HG03196 (cell line): ENCODE measurements at regions not wholly inside any gene's neighbourhood (a gene's known extent, or its start where the extent isn't known, plus 50 kb on each side); places are given as distances from the start of the nearest gene placed in this dataset.

Source experiments
- ATAC-seq: cut with Tn5 transposase; IDR thresholded peaks from one replicate; pipeline ENCODE4 v1.9.1; 2021; ENCODE audit not compliant: unreplicated experiment

DNA sequence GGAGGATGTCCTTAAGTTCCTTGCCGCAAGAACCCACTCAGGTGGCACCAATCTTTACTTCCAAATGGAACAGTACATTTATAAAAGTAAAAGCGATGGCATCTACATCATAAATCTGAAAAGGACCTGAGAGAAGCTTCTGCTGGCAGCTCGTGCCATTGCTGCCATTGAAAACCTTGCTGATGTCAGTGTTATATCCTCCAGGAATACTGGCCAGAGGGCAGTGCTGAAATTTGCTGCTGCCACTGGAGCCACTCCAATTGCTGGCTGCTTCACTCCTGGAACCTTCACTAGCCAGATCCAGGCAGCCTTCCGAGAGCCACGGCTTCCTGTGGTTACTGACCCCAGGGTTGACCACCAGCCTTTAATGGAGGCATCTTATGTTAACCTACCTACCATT is 191.7 kb downstream of the TRIM27 start:
- no peak for ATAC-seq

DNA sequence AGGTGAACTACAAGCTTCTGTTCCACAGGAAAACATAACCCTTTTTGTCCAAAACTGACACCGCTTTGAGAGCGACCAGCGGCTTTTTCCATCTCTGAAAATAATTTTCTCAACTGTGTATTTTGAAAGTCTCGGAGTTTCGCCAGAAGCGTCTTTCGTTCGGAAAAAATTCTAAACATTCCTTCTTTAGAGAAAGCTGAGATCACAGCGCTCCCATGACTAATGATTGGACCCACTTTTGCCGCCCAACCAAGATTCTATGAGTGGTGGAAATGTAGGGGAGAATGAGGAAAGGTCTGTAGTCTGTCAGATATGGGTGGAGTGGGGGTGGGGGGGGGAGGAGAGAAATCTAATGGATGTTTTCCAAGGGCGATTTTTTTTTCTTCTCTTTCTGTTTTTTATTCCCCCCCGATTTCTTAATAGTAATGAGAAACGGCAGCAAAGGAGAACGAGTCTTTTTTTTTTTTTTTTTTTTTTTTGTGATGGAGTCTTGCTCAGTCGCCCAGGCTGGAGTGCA is 189.3 kb downstream of the TRIM27 start:
- ATAC-seq, result no peak

GRCh38 chr6:28736121-28736520 is 187.7 kb downstream of the TRIM27 start:
- no peak for ATAC-seq

DNA sequence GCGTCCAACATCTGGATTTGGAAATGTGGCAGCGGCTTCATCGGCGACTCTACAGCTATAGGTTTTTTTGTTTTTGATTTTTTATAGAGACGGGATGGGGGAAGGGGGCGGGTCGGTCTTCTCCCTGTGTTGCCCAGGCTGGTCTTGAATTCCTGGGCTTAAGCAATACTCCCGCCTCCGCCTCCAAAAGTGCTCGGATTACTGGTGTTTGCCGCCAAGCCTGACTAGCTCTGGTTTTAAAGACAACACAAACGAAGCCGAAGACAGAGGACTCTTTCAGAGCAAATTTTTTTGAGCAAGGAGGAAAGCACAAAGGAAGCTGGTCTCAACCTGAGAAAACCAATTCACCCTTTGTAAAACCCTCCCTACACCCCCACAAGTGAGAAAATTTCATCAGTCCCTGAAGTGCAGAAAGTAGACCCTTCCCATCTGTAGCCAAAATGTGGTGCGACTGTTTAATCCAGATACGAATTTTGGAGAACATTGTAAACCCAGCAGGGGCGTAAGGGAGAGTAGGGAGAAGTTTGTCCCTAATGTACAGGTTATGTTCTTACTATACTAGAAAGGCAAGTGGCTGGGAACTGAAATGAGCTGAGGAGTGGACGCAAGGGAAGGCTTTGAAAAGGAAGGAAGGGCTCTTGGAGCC is 185.9 kb downstream of the TRIM27 start:
- ATAC-seq, result no peak

DNA sequence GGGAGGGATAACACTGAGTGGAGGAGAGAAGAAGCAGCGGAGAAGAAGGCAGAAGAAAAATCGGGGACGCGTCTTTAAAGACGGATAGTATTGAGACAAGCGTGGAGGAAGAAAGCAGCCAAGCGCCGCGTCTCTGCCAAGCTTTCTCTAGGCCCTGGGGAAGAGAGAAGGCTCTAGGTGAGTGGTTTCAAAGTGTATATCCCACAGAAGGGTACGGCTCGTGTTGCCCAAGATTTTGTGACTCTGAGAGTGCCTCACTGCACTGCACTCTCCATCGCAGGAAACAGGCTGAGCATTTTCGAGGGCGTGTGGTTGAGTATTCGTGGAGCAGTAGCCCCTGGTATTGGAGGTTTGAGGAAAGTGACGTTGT is 185.4 kb downstream of the TRIM27 start:
- no peak for ATAC-seq

DNA sequence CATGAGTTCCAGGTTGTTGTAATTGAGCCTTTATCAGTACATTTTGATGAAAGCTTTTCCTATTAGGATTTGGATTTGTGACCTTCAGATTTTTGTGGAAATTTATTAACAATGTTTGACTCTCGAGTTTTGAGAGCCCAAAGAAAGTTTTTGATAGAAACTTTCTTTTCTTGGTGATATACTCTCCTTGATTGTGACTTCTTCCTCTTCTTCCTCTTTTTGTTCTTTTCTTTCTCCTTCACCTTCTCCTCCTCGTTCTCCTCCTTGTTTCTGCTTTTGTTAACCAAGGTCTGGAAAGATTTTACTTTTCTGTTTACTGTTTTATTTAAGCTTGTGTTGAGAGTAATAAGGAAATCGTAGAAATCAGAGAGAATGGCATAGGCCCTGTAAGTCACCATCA is 182.4 kb downstream of the TRIM27 start:
- ATAC-seq, result no peak

DNA sequence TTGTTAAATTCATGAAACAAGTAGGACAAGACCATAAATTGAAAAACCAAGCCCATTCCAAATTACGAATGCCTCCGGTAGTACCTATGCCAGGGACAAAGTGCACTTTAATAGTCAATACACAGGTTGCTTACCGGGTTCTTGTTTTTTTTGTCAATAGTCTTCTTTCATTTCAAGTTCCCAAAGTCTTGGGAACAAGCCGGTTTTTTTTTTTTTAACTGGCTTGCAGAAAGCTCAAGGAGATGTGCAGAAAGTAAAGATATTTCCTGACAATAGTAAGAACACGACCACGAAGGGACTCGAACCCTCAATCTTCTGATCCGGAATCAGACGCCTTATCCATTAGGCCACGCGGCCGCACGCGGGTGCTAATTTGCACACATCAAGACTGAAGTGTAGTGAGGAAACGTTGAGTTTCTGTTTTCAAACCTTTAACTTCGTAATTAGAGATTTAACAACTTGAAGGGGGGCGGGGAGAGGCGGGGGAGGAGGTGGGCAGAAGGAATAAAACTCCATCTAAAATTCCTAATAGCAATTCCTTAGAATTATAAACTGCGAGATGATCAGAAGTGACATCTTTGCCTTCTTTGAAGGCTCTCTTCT is 181.0 kb downstream of the TRIM27 start:
- no peak for ATAC-seq

GRCh38 chr6:28743271-28743789 is 180.5 kb downstream of the TRIM27 start:
- no peak for ATAC-seq

- no peak for ATAC-seq
Observed at GRCh38 chr6:28747083-28747630, 176.6 kb downstream of the TRIM27 start.

GRCh38 chr6:28747631-28748157 is 176.1 kb downstream of the TRIM27 start:
- no peak for ATAC-seq

DNA sequence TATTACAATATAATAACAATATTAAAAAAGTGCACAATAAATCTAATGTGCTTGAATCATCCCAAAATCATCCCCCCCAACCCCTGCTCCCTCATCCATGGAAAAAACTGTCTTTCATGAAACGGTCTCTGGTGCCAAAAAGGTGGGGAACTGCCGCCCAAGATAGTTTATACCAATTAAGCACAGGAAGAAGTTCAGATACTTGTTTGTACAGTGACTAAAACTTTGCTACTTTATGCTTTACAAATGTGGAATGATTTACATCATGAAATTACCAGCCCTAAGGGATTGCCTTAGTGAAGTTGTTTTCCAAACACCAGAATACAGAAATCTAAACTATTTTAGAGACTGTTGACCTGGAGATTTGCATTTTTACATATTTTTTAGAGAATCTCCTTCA is 175.6 kb downstream of the TRIM27 start:
- ATAC-seq, result no peak

- ATAC-seq, result no peak
Observed at GRCh38 chr6:28750926-28751458, 172.8 kb downstream of the TRIM27 start.

DNA sequence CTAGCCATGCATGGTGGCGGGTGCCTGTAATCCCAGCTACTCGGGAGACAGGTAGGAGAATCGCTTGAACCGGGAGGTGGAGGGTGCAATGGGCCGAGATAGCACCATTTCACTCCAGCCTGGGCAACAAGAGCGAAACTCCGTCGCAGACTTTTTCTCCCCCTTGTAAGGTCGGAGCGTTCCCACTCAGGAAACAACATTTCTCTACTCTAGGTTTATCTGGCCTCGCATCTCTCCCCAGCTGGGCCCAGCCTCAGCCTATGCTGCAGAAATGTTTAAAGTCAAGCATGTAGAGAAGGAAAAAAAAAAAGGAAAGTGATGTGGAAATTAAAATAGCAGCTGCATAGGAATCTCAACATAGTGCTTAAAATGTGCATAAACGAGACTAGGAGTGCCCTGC is 172.3 kb downstream of the TRIM27 start:
- ATAC-seq, result no peak

DNA sequence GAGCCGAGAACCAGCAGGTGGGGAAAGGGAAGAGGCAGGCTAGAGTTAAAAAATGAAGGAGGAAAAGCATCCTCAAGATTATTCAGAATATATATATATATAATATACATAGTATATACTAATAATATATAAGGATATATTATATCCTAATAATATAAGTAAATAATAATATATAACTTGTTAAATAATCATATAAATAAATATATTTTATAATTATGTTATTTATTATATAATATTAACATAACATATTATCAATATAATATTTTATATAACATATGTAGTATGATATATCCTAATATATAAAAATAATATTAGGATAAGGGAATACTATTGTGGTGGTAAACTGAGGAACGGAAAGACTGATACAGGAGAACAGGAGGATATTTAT is 171.8 kb downstream of the TRIM27 start:
- ATAC-seq, result no peak

DNA sequence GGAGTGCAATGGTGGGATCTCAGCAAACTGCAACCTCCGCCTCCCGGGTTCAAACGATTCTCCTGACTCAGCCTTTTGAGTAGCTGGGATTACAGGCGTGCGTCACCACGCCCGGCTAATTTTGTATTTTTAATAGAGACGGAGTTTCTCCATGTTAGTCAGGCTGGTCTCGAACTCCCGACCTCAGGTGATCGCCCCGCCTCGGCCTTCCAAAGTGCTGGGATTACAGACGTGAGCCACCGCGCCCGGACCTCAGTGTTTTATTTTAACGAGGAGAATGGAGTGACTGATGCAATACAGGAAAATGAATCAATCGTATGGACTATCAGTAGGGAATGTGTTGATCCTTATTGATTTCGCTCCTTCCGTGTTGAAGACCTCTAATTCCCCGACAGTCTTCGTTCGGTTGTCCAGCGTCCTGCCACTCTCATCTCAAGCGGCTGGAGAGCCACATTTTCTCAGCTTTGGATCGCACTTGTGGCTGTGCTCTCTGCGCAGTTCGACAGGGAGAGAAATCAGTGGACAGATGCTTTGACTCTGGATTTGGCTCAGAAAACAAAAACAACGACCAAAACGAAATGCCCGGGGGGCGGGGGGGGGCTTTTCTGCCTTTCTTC is 166.2 kb downstream of the TRIM27 start:
- no peak for ATAC-seq

DNA sequence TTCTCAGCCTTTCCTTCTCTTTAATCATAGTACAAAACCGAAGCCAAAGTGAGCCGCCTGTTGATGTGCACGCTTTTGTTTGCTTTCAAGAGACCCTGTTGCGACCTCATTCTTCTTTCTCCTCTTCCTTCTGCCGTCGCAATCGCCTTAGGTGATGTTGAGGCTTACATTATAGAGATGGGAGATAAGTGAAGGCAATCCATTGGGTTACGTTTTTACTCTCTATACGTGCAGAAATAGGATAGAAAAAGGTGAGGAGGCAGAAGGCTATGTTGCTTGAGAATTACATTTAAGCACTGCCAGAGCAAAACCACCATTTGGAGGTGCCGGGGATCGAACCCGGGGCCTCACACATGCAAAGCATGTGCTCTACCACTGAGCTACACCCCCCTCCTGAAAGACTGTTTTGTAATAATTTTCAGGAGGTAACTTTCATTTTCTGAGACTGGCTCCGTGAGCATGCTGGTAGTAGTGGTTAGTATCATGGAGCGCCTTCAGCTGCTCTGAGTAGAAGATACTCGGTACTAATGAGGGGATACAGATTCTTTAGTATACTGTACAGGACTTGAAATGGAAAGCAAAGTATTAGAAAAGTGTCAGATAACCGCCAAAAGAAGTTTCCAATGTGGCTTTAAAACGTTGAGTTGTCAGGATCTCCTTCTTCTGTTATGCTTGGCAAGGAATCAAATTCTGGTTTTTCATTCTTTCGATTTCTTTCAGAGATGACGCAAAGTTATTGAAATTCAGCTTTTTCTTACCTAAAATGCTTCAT is 165.6 kb downstream of the TRIM27 start:
- ATAC-seq, result no peak

DNA sequence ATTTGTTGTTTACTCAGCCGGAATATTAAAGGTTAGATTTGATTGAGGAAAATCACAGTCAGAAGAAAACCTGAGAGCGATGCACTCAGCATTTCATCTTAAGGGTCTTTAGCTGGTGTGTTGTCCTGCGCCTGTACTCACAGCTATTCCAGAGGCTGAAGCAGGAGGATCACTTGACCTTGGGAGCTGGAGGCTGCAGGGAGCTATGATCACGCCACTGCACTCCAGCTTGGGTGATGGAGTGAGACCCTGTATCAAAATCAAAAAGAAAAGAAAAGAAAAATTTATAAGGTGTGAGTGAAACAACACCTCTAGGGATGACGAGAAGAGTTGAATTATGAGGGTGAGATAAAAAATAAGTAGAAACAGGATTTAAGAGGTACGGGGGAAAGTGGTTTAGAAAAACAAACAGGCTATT is 165.0 kb downstream of the TRIM27 start:
- ATAC-seq, result no peak

GRCh38 chr6:28764014-28764723 is 159.6 kb downstream of the TRIM27 start:
- ATAC-seq, result no peak

- no peak for ATAC-seq
Observed at GRCh38 chr6:28764761-28765282, 159.0 kb downstream of the TRIM27 start.

DNA sequence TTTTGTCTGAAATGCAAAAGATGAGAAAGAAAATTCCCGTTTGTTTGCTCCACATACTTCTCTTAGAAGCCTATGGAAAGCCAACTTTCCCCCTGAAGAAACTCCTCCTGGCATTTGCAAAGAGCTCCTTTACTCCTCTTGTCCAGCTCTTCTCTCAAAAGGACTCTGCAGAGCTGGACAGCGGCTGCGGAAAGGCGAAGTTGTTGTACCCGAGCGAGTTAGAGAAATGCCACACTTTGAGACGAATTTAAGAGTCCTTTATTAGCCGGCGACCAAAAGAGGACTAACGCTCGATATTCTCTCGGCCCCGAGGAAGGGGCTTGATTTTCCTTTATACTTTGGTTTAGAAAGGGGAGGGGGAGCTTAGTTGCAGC is 157.8 kb downstream of the TRIM27 start:
- ATAC-seq, result no peak
